Gastroesophageal sphincter (tissue), 3 donors: ENCODE measurements at regions not wholly inside any gene's neighbourhood (a gene's known extent, or its start where the extent isn't known, plus 50 kb on each side); places are given as distances from the start of the nearest gene placed in this dataset.

ENCODE experiments used
- EP300 ChIP-seq: sonication (generic); formaldehyde crosslinking; IDR thresholded peaks from one replicate; pipeline ENCODE4 v1.6.1; 2017; ENCODE audit warnings: antibody characterized with exemption, mild to moderate bottlenecking
- POLR2A ChIP-seq, 2 donors: fragments of 450-650 bp; IDR thresholded peaks; one replicate each; pipeline ENCODE4 v1.6.1; 2017; ENCODE audit warnings: antibody characterized with exemption in 2 of 2, mild to moderate bottlenecking in 2 of 2, moderate library complexity in 1 of 2
- POLR2AphosphoS5 ChIP-seq: sonication (generic); formaldehyde crosslinking; IDR thresholded peaks from one replicate; pipeline ENCODE4 v1.6.1; 2017; ENCODE audit warnings: antibody characterized with exemption
- TF ChIP-seq, protein P1 (sequence below), 4 experiments: fragments of 200-600 bp in 2 of 4; fragments of 450-650 bp in 2 of 4; sonication (generic) in 1 of 4; IDR thresholded peaks; one replicate each; pipeline ENCODE4 v1.5.1; 2017 to 2019; ENCODE audit warnings: antibody characterized with exemption in 4 of 4, mild to moderate bottlenecking in 2 of 4, moderate library complexity in 2 of 4

DNA sequence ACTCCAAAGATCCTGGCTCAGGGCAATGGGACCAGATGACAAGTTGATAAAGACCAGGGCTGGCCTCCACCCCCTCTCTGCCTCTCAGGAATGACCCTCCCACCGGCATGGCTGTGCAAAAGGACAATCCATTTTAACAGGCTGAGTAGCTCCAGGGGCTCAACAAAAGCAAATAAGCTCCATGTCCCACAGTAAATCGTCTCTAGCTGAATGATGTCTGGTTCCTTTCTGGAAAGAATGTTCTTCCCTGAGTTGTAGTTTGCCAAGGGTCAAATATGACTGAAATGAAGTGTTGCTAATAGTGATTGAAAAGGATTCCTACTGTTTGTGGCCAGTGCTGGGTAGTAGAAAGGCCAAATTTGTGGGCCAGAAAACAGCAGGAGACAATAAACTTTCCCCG lies 434.4 kb upstream of the ETAA1 start:
- TF ChIP-seq, protein P1, sequence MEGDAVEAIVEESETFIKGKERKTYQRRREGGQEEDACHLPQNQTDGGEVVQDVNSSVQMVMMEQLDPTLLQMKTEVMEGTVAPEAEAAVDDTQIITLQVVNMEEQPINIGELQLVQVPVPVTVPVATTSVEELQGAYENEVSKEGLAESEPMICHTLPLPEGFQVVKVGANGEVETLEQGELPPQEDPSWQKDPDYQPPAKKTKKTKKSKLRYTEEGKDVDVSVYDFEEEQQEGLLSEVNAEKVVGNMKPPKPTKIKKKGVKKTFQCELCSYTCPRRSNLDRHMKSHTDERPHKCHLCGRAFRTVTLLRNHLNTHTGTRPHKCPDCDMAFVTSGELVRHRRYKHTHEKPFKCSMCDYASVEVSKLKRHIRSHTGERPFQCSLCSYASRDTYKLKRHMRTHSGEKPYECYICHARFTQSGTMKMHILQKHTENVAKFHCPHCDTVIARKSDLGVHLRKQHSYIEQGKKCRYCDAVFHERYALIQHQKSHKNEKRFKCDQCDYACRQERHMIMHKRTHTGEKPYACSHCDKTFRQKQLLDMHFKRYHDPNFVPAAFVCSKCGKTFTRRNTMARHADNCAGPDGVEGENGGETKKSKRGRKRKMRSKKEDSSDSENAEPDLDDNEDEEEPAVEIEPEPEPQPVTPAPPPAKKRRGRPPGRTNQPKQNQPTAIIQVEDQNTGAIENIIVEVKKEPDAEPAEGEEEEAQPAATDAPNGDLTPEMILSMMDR (IDR thresholded peaks at IDR 0.05): no peak
- TF ChIP-seq POLR2AphosphoS5: peak; percentile 71
- no peak for TF ChIP-seq POLR2A (IDR thresholded peaks at IDR 0.05)
- no peak for TF ChIP-seq EP300
